HG03565 (cell line): ENCODE measurements at regions not wholly inside any gene's neighbourhood (a gene's known extent, or its start where the extent isn't known, plus 50 kb on each side); places are given as distances from the start of the nearest gene placed in this dataset.
A peak's percentile ranks its signal among the peaks of the same experiment; 100 is the strongest.

ENCODE experiments used
- ATAC-seq: cut with Tn5 transposase; IDR thresholded peaks from one replicate; pipeline ENCODE4 v1.9.1; 2021; ENCODE audit warnings: mild to moderate bottlenecking, moderate library complexity; ENCODE audit not compliant: unreplicated experiment

DNA sequence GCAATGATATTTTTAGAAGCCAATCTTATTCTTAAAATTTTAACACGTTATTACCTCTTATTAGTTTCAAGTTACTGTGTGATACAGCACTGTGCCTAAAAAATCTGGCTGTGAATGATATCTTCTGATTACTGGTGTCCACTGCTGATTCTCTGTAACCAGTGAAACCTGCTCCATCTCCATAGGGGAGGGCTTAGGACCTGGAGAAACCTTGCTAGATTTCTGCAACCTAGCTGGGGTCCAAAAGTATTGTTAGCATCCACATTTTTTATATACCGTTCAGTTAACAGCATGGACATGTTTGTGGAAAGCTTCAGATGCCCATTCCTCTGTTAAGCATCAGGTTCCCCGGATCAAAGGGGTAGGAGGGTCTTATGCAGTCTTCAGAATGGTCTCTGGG, 193.9 kb upstream of the TOPAZ1 start:
- no peak for ATAC-seq

DNA sequence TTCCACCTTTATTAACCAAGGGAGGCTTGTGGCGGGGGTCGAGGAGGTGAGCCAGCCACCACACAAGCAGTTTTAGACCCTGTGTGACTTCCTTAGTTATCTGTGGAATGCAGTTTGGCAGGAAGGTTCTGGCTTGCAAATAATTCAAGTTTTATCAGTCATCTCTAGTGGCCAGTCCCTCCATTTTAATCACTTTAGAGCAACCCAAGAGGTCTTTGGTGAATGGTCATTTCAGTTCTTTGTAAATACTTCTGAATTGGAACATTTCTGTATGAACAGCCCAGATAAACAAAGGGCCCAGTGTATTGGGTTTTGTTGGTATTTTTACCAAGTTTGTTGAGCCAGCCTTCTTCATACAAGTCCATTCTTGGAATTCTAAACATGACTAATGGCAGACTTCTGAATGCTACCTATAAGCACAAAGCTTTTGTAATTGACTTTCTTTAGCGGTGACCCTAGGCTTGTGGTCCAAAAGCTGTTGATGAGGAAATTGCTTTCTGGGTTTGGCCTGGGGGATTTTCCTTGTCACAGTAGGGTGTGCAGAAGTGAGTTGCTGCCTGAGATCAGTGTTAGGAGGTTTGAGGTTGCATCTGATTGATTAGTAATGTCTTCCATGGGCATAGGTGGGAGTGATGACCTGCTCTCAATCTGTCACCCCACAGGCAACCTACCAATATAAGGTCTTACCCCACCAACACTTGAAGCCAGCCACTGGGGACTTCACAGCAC, 193.3 kb upstream of the TOPAZ1 start:
- no peak for ATAC-seq

DNA sequence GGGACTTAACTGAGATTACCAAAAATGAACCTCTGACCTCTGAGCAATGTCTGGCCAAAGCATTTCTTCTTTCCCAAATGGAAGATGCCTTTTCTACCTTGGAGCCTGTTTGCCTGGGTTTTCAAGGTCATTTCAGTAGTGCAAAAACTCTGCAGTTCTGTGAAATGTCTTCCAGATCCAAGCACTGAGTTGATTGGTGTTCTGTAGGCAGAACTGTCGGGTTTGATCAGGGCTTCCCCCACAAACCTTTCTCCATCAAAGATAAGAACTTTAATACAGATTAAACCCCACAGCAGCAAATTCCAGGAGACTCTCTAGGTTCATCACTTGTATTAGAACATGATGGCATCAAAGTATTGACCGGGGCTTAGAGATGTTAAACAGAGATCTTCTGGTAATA, 192.7 kb upstream of the TOPAZ1 start:
- no peak for ATAC-seq

DNA sequence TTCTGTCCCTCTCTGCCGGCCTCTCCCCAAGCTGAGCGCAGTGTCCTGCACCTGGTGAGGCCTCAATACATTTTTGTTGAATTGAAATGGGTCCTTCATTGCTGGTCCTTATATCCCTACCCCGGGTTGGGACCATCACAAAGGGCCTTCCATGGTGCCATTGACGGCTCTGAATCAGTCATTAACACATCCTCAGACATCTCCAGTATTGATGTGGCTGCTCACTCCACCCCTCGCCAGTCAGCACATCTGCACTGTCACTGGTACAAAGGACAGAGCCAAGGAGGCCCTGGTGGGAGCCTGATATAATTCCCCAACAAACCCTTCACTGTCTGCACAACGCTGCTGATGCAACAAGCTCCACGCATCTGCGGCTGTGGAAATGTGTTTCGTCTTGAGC, 191.6 kb upstream of the TOPAZ1 start:
- no peak for ATAC-seq

DNA sequence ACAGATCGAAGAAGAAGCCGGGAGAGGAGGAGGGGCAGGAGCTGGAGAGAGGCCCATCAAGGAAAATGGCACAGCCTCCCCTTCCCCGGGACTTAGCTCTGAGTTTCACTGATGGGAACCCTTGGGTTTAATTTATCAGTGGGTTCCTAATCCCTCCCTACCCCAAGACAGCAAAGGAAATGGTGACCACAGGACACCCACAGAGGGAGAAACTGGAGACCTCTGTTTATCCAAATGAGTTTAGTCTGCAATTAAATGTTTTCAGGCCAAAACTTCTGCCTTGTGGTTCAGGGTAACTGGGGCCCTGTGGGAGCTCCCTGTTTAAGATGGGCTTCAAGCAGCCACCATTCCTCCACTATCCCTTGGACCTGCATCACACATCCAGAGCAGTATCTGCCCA, 190.8 kb upstream of the TOPAZ1 start:
- no peak for ATAC-seq

DNA sequence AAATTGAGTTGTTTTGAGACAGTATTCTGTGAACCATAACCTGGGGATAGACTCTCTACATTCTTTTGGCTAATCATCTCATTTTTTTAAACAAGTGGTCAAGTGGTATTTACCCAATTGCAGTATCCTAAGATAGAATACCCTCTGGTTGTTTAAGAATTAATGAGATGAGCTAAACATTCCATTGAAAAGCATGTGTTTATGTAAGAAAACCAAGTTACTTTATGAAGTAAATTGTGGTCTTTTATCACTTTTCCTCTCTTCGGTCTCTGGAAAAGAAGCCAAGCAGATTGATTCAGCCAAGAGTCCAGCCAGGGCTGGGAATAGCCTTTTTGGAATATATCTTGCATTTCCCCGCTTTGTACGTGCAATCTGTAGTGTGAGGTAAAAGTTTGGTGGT, 185.7 kb upstream of the TOPAZ1 start:
- no peak for ATAC-seq

DNA sequence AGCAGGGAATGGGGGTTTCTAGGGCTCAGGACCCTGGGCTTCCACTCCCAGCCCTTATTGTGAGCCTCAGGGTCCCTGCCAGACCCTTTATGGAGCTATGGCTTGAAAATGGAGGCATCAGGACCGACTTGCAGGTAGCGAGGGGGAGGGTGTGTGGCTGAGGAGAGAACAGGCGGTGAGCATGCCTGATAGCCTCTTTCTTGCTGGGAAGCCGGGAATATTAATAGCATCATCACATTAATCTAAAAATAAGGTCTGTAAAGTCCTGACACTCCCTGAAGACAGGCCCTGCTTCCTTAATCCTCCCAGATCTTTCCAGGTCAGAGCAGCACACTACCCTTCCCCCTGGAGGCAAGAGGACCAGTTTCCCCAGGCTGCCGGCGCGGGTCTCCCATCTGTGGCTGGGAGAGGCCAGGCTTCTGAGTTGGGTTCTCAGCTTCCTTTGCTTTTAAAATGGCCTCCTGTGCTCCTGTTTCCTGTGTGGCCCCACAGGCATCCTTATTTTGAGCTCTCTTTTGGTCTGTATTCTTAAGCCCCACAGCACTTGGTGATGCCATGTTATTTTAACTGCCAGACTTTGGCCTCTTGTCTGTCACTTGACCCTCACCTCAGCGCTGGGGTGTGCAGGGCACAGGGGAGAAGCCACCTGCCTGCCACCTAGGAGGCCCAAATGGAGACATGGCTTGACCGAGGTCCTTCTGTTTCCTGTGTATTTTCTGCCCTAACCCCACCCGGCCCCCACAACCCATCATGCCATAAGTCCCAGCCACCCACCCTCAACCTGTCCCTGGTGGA, 185.0 kb upstream of the TOPAZ1 start:
- ATAC-seq = no peak

DNA sequence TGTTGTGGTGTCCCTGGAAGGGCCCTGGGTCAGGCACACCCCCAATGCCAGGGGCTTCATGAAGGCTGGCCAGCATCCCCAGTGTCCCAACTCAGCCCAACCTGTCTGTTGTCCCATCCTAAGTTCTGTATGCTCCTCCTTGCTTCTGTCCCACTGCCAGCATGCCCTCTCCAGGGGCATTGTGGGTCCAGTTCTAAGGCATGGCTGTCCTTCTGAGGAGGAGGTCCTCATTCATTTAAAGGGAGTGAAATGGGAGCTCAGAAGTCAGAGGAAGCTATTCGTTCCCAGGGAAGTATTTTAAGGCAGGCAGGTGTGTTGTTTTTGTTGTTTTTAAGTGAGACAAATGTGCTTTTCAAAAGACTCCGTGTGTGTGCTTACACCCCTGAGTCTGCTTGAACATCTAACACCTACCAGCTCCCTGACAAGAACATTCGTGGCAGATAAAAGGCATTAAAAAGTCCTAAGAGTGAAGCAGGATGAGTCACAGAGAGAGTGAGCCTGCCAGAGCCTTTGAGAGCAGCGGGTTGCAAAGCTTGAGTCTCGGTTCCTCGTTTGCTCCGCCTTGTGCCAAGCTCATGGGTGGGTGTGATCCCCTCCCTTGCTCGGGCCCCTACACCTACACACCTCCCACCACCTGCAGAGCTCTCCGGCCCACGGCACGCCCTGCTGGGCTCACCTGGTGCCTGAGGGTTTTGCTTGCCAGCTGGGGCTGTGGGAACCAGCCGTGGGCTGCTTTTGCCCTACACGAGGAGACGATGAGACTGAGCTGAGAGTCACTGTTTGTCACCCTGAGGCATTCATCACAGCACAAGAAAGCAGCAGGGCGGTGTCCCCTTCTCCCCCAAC, 183.4 kb upstream of the TOPAZ1 start:
- ATAC-seq = peak; percentile 93

DNA sequence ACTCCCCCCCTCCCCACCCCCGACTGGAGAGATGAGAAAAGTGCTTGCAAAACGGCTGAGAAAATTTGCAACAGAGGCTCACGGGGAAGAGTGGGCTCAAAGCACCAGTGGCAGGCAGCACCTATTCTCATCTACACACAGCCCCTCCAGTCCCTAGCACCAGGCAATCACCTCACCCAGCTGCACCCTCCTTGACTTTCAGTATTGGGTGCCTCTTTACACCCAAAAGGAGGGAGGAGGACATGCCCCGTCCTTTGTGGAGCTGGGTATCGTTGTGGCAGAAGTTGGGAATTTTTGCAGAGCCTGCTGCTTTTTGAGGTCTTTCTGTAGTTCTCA, 182.8 kb upstream of the TOPAZ1 start:
- no peak for ATAC-seq

DNA sequence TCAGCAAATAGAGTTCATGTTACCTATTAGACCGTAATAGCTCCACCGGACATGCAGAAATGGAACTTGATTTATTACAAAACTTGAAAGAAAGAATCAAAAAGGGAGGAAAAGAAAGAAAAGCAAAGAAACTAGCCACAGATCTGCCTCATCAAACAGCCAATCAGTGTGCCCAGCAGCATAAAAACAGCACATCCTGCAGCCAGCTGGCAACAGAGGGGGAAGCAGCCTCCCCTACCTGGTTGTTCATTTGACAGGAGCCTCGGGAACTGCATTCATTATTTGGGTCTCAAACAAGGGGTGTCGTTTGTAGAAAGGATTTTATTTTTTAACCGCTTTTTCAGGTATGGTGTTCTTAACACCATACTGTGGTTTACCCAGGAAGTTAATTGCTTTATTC, 181.5 kb upstream of the TOPAZ1 start:
- ATAC-seq = no peak

DNA sequence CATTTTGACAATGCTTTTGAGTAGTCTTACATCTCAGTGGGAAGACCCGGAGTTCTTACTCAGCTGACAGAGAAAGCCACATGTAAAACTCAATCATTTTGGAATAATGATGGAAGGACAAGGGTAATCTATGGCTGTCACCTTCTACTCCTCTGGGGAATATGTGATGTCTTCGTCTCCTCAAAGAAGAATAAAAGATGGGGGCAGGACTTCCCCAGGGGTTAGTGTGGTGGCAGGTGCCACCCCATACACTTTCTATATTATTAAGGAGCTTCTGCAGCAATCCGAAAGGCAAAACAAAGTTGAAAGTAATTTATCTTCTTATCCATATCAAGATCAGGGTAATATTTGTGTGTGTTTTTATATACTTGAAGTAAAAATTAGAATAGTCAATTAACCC, 180.4 kb upstream of the TOPAZ1 start:
- ATAC-seq = no peak

DNA sequence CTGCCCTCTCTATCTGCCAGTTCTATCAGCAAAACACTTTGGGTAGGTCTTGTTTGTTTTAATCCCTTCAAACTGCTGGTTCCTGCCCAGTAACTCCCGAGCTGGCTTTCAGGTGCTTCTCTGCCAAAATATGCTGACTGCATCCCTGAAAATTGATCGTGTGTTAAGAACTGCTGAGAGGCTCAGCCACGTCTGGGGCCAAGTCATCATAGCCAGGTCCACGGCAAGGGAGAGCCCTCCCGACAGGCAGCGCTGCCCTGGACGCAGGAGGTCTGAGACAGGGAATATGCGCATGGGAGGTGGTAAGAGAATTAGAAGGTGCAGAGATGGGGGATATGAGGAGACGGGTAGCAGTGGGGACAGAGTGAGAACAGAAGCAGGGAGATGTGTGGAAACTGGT, 179.7 kb upstream of the TOPAZ1 start:
- ATAC-seq = no peak

DNA sequence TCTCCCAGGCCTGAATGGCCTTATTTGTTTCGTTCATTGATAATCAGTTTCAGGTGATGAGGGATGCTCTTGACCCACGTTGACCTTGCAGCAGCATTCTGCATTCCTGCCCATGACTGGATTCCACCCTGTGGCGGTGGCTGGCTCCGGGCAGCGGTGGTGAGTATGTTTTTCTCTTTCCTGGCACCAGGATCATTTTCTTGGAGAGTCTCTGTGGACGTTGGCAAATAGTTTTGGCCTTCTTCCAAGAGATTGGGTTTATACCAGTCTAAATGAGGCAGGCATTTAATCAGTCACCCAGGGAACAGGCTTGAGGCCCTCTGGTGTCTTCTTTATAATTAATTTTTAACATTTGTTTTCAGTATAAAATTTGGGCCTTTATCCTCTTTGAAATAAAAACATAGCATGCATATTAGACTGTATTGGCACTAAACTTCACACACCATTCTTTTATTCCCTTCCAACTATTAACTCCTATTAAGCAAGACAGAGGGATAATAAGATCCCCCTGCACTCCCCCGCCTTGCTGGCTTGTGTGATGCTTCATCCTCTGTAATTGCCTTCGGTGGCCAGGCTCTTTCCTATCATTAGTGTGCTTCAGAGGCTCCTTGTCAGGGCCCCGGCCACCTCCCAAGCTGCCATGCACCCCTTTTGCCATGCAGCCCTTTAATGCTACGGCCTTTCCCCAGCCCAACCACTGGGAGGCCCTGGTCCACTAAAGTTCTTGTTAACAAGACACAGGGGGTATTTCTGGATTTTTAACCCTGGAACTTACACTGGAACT, 176.2 kb upstream of the TOPAZ1 start:
- ATAC-seq = no peak

DNA sequence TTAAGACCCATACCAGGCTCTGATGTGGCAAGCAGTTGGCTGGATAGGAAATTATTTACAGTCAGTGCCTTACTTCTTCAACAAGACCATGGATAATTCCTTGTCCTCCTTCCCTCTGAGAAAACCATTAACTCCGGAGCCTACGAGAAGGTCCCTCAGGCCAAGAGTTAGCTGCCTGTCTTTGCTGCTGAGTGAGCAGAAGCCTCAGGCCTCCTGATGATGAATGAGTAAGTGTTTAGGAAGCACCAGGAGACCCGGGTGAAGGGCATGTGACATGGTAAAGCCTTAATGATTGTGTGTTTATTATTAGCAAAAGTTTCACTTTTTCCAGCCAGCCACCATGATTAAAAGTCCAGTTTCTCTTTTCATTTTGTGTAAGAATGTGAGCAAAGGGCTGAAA, 174.9 kb upstream of the TOPAZ1 start:
- ATAC-seq = no peak

DNA sequence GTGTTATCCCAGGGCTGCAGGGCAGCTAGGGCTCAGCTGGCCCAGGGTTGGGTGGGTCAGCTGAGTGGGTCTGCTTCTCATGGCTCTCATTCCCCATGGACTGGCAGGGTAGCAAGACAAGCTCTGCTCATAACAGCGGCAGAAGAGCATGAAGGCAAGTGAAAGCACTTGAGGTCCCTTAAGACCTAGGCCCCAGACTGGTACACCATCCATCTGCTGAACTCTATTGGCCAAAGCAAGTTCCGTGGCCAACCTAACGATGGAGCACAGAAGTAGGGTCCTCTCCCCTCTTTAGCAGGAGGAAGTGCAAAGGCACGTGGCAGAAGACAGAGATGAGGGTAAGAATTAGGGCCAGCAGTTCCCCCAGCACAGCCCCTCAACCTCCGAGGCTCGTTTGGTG, 174.3 kb upstream of the TOPAZ1 start:
- ATAC-seq = no peak

DNA sequence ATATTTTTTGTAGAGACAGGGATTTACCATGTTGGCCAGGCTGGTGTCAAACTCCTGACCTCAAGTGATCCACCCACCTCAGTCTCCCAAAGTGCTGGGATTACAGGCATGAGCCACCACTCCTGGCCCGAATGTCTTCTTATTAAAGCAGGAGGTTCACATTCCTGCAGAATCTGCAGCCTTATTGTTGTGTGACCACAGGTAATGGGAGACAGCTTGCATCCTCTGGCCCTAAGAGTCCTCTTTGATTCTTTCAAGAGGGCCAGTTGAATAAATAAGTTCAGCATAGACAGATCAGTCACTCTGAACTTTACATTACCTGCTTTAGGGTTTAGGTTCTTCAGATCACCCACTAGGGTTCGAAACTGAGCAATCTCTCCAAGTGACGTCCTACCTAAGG, 172.9 kb upstream of the TOPAZ1 start:
- no peak for ATAC-seq

DNA sequence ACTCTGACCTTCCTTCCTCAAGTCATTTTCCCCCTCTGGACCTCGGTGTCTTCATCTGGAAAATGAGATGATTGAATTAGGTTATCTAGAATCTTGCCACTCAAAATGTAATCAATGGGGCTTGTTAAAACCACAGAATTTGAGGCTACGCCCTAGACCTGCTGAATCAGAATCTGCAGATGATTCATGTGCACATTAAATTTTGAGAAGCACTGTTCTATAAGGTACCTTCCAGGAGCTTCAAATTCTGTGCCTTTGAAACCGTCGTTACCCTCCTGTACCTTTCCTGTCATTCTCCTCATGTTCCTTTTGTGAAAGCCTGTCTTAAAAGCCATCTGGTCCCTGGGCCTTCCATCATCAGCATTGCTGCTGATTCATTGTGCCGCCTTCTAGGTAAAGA, 172.4 kb upstream of the TOPAZ1 start:
- no peak for ATAC-seq

DNA sequence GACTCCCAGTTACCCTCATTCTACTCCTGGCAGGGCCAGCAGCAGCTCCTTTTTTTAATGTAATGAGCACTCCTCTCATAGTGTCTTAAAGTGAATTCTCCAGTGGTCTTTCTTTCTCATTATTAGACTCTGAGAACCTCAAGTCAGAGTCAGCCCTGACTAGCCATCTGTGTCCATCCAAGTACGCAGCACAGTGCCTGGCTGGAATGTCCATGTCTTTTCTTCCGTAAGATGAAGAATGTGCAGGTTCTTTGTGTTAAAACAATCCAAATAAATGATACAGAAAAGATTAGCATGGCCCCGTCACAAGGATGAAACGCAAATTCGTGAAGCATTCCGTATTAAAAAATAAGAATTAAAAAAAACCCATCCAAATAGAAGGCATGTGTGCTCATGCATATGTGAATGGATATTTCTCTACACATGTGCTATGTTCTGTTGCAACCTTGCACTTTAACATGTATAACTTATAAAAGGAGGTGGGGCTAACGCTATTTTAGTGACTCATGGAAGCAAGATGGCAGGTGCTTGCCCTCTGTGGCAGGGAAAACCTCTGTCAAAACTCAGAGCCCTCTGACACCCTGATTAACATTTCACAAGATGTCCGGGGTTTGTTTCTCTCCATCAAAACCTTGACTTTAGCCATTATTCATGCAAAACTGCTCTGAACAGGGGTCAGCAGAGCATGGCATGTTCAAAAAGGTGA, 170.7 kb upstream of the TOPAZ1 start:
- no peak for ATAC-seq

DNA sequence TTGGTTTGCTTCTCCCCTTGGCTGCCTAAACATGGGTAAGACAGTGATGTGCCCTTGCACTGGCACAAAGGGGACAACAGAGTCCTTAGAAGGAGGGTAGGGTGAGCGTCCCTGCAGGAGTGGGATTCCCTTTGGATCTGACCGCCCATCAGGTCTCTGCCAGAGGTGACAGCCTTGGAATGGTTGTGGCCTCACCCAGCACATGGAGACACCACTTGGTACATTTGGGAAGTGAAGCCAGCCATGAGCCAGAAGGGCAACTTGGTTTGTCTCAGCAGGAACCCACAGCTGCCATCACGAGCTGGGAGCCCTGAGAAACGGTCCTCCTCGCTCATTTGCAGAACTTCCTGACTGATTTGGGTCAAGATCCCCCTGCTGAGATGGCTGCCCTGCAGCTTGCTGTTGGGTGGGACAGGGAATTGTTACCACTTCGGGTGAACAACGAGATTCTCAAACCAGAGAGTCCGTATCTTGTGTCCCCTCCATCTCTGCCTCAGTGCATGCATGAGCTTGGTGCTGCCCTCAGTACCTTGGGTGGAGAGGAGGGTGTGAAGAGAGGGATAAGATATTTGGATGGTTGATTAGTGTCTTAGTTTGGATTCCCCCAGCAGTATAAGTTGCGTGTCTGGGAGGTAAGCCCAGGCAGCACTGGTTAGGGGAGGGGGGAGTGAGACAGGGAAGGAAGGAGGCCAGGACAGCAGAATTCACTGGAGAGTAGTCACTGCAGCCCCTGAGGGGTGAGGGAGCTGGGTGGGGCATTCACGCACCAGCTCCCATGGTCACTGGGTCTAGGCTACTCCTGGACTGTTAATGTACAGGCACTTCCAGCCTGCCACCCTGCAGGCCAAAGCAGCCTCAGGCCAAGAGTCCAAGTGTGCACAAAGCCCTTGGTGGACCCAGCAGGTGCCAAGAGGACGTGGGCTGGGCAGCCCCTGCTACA, 168.8 kb upstream of the TOPAZ1 start:
- ATAC-seq = no peak
